HCT116 (cell line): ENCODE measurements at regions not wholly inside any gene's neighbourhood (a gene's known extent, or its start where the extent isn't known, plus 50 kb on each side); places are given as distances from the start of the nearest gene placed in this dataset.

ENCODE experiments used
- ATAC-seq: fragments of 200-7000 bp; cut with Tn5 transposase; 2 replicates; pipeline ENCODE4 v1.9.1; 2020; ENCODE audit warnings: mild to moderate bottlenecking, moderate library complexity
- BruUV-seq: library from RNA; stranded (reverse); fragments of 400-500 nt; replicated peaks from 2 replicates; lab custom pipeline; 2021; lab: Mats Ljungman, UMichigan
- CTCF ChIA-PET: fragments of 300-600 bp; sonication (Branson Sonifier 250); formaldehyde crosslinking; loops from one replicate; lab custom pipeline; 2021; ENCODE audit warnings: antibody characterized with exemption; lab: Charles Lee
- POLR2A ChIA-PET: fragments of 300-600, 350-600 bp; sonication (Branson Sonifier 250); formaldehyde crosslinking; loops from one replicate; lab custom pipeline; 2021; ENCODE audit warnings: antibody characterized with exemption; lab: Charles Lee
- RAD21 ChIA-PET, 2 experiments: fragments of 300-600 bp; sonication (Branson Sonifier 250); formaldehyde crosslinking; loops; one replicate each; lab custom pipeline; 2023; ENCODE audit warnings: low total read pairs in 2 of 2; ENCODE audit not compliant: uncharacterized antibody in 2 of 2, unreplicated experiment in 2 of 2, low non-redundant PET in 1 of 2; lab: Charles Lee
- DNase-seq: peaks from one replicate; pipeline ENCODE4 v3.0.0-alpha.2; 2010; ENCODE audit warnings: low read depth, low spot score
- H2AFZ ChIP-seq: fragments of 200-600 bp; shearing (Covaris generic), sonication (generic); 2 replicates; pipeline ENCODE4 v1.6.1; 2017; ENCODE audit warnings: low read depth, mixed run types, mixed read lengths, antibody characterized with exemption, low read length; ENCODE audit not compliant: poor library complexity, severe bottlenecking
- H3K27ac ChIP-seq: 2 replicates; pipeline ENCODE4 v1.5.1; 2012; ENCODE audit warnings: low read depth, low read length
- H3K27me3 ChIP-seq: fragments of 200-600 bp; sonication (generic); 2 replicates; pipeline ENCODE4 v1.6.1; 2016; ENCODE audit warnings: mixed run types, low read length, mixed read lengths; ENCODE audit not compliant: insufficient read depth
- H3K36me3 ChIP-seq, 2 experiments: fragments of 200-500 bp in 1 of 2; fragments of 200-600 bp in 1 of 2; sonication (Bioruptor generic) in 1 of 2; sonication (generic) in 1 of 2; 2 replicates each; pipeline versions ENCODE4 v1.5.1 to v1.6.1; 2014 to 2016; ENCODE audit warnings: low read length in 2 of 2, inconsistent platforms in 1 of 2, mixed read lengths in 1 of 2, mixed run types in 1 of 2; ENCODE audit not compliant: insufficient read depth in 2 of 2, control insufficient read depth in 1 of 2
- H3K4me1 ChIP-seq, 2 experiments: fragments of 200-600 bp in 1 of 2; sonication (generic) in 1 of 2; 2 replicates each; pipeline versions ENCODE4 v1.5.1 to v1.6.1; 2012 to 2017; ENCODE audit warnings: low read length in 2 of 2, inconsistent platforms in 1 of 2, mild to moderate bottlenecking in 1 of 2, mixed read lengths in 1 of 2, mixed run types in 1 of 2, moderate library complexity in 1 of 2; ENCODE audit not compliant: insufficient read depth in 2 of 2, control insufficient read depth in 1 of 2
- H3K4me2 ChIP-seq: fragments of 200-600 bp; sonication (generic); 2 replicates; pipeline ENCODE4 v1.6.1; 2017; ENCODE audit warnings: mixed run types, low read length, mixed read lengths
- H3K4me3 ChIP-seq, 2 experiments: fragments of 200-600 bp in 1 of 2; sonication (generic) in 1 of 2; replicated peaks in 1 of 2; 2 replicates each; pipeline ENCODE4 v1.5.1; 2011 to 2016; ENCODE audit warnings: low read length in 2 of 2, control low read depth in 1 of 2, low read depth in 1 of 2, mild to moderate bottlenecking in 1 of 2, mixed read lengths in 1 of 2, mixed run types in 1 of 2
- H3K79me2 ChIP-seq: fragments of 200-600 bp; sonication (generic); 2 replicates; pipeline ENCODE4 v1.6.1; 2017; ENCODE audit warnings: mild to moderate bottlenecking, mixed run types, low read length, moderate library complexity, mixed read lengths; ENCODE audit not compliant: insufficient read depth
- H3K9ac ChIP-seq: fragments of 200-600 bp; sonication (generic); 2 replicates; pipeline ENCODE4 v1.6.1; 2016; ENCODE audit warnings: low read length, mixed read lengths
- H3K9me2 ChIP-seq: fragments of 200-600 bp; sonication (generic), shearing (Covaris generic); 2 replicates; pipeline ENCODE4 v1.6.1; 2017; ENCODE audit warnings: mixed run types, mild to moderate bottlenecking, moderate library complexity; ENCODE audit not compliant: insufficient read depth
- H3K9me3 ChIP-seq, 2 experiments: fragments of 200-500 bp in 1 of 2; fragments of 200-600 bp in 1 of 2; sonication (Bioruptor generic) in 1 of 2; sonication (generic) in 1 of 2; 2 replicates each; pipeline ENCODE4 v1.6.1; 2014 to 2017; ENCODE audit warnings: low read length in 2 of 2, mixed read lengths in 2 of 2, inconsistent platforms in 1 of 2, low read depth in 1 of 2, mild to moderate bottlenecking in 1 of 2, mixed run types in 1 of 2, moderate library complexity in 1 of 2; ENCODE audit not compliant: control insufficient read depth in 1 of 2, insufficient read depth in 1 of 2
- H4K20me1 ChIP-seq: fragments of 200-600 bp; sonication (generic), shearing (Covaris generic); 2 replicates; pipeline ENCODE4 v1.6.1; 2017; ENCODE audit warnings: mixed run types, mild to moderate bottlenecking, moderate library complexity; ENCODE audit not compliant: insufficient read depth
- ATF3 ChIP-seq: IDR thresholded peaks from 2 replicates; pipeline ENCODE4 v1.6.1; 2012
- EGR1 ChIP-seq: IDR thresholded peaks from 2 replicates; pipeline ENCODE4 v1.6.1; 2012; ENCODE audit warnings: low read depth
- EZH2 ChIP-seq: fragments of 200-600 bp; sonication (generic); IDR thresholded peaks from 2 replicates; pipeline ENCODE4 v1.6.1; 2017; ENCODE audit warnings: antibody characterized with exemption, mixed run types
- EZH2phosphoT487 ChIP-seq: fragments of 200-600 bp; IDR thresholded peaks from 2 replicates; pipeline ENCODE4 v1.6.1; 2018; ENCODE audit warnings: antibody characterized with exemption, borderline replicate concordance
- POLR2AphosphoS5 ChIP-seq: IDR thresholded peaks from 2 replicates; pipeline ENCODE4 v1.6.1; 2011; ENCODE audit warnings: mild to moderate bottlenecking, low read depth, low read length, moderate library complexity
- RAD21 ChIP-seq: IDR thresholded peaks from 2 replicates; pipeline ENCODE4 v1.6.1; 2012; ENCODE audit warnings: low read depth, mild to moderate bottlenecking
- REST ChIP-seq: IDR thresholded peaks from 2 replicates; pipeline ENCODE4 v1.6.1; 2012; ENCODE audit warnings: low read depth
- SIN3A ChIP-seq: IDR thresholded peaks from 2 replicates; pipeline ENCODE4 v1.6.1; 2012; ENCODE audit warnings: low read depth
- TCF7L2 ChIP-seq: IDR thresholded peaks from 2 replicates; pipeline ENCODE4 v1.7.0; 2011; ENCODE audit warnings: borderline replicate concordance, inconsistent platforms; ENCODE audit not compliant: insufficient read depth, insufficient read length; ENCODE audit errors: extremely low read depth
- ZBTB33 ChIP-seq: IDR thresholded peaks from 2 replicates; pipeline ENCODE4 v1.6.1; 2011; ENCODE audit warnings: mild to moderate bottlenecking, low read length, moderate library complexity; ENCODE audit not compliant: insufficient replicate concordance; ENCODE audit errors: extremely low read depth
- intact Hi-C: fragments of 100-400 bp; cut with micrococcal nuclease; formaldehyde crosslinking; loops from 2 replicates; pipeline ENCODE4 v1.10.0; 2022

GRCh38 chr2:215590010-215590745, 154.3 kb upstream of the FN1 start (continued):
- TF ChIP-seq REST: no peak
- TF ChIP-seq POLR2AphosphoS5: no peak
- TF ChIP-seq ATF3: no peak
- no peak for TF ChIP-seq SIN3A
- no peak for TF ChIP-seq EZH2phosphoT487

- H3K27me3 ChIP-seq: no peaks in the 10 kb centered on the region
- DNase-seq (no peak), ATAC-seq (no peak)
- no peaks in the 10 kb centered on the region for H3K9me2 ChIP-seq
- ChIA-PET CTCF (no interaction called here), RAD21 (no interaction called here), POLR2A (no interaction called here)
- no peaks in the 10 kb centered on the region for H3K79me2 ChIP-seq
- intact Hi-C loops: no loop called here
- H3K36me3 ChIP-seq: no peaks in the 10 kb centered on the region
- BruUV-seq: no TSS peak
- no peak overlapping the region for H3K4me2 ChIP-seq
- no peaks in the 10 kb centered on the region for H3K4me1 ChIP-seq
- no peaks in the 10 kb centered on the region for H3K9me3 ChIP-seq
- H3K4me3 ChIP-seq: no peak overlapping the region
- no peak overlapping the region for H2AFZ ChIP-seq
- no peaks in the 10 kb centered on the region for H4K20me1 ChIP-seq
- H3K27ac ChIP-seq: no peak overlapping the region
- no peak for TF ChIP-seq ZBTB33
- no peak for TF ChIP-seq EGR1
- TF ChIP-seq TCF7L2: no peak
- no peak for TF ChIP-seq EZH2
- no peak for TF ChIP-seq REST
- TF ChIP-seq RAD21: no peak
- H3K9ac ChIP-seq: no peak overlapping the region
These were observed 148.0 kb upstream of the FN1 start for GRCh38 chr2:215583881-215584280.
